PFSK-1 (cell line): ENCODE measurements at regions not wholly inside any gene's neighbourhood (a gene's known extent, or its start where the extent isn't known, plus 50 kb on each side); places are given as distances from the start of the nearest gene placed in this dataset.

Experiments used
- FOXP2 ChIP-seq: optimal IDR thresholded peaks from 2 replicates; pipeline ENCODE3; 2011; ENCODE audit warnings: borderline replicate concordance, control low read depth, inconsistent platforms; ENCODE audit not compliant: insufficient read depth; ENCODE audit errors: extremely low read length, extremely low read depth
- POLR2AphosphoS5 ChIP-seq: IDR thresholded peaks from 2 replicates; pipeline ENCODE4 v1.6.1; 2012; ENCODE audit warnings: low read depth, mild to moderate bottlenecking, control low read depth, low read length, moderate library complexity
- SIN3A ChIP-seq: IDR thresholded peaks from 2 replicates; pipeline ENCODE4 v1.6.1; 2012; ENCODE audit warnings: mild to moderate bottlenecking, low read length, moderate library complexity, borderline replicate concordance; ENCODE audit not compliant: insufficient read depth
- TAF1 ChIP-seq: IDR thresholded peaks from 2 replicates; pipeline ENCODE4 v1.6.1; 2012; ENCODE audit warnings: low read length, control low read depth, borderline replicate concordance; ENCODE audit not compliant: insufficient read depth
- TF ChIP-seq, protein P1 (sequence below), 2 experiments: IDR thresholded peaks; 2 replicates each; pipeline versions ENCODE4 v1.6.1 to v1.8.0; 2011 to 2012; ENCODE audit warnings: low read depth in 2 of 2, low read length in 2 of 2, control low read depth in 1 of 2, inconsistent platforms in 1 of 2, mild to moderate bottlenecking in 1 of 2, moderate library complexity in 1 of 2; ENCODE audit not compliant: insufficient read depth in 1 of 2

DNA sequence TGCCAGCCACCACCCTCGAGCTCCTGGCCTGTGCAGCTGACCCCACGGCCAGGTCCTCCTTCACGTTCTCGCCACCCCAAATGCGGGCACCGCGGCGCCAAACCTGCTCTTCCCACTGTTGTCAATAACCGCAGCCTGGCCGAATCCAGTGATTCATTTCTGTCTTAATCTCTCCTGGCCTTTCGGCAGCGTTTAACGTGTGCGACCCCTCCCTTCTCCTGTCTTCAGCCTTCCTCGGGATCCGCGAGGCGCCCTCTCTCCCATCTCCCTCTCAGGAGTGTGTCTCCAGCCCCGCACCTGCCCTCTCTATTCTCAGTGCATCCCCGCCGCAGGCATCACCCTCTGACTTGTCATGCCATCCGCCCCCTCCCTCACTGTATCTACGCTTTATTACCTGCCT is 91.4 kb downstream of the THBS2 start:
- TF ChIP-seq SIN3A (no peak), POLR2AphosphoS5 (no peak), FOXP2 (no peak), TAF1 (no peak)
- TF ChIP-seq, protein P1, sequence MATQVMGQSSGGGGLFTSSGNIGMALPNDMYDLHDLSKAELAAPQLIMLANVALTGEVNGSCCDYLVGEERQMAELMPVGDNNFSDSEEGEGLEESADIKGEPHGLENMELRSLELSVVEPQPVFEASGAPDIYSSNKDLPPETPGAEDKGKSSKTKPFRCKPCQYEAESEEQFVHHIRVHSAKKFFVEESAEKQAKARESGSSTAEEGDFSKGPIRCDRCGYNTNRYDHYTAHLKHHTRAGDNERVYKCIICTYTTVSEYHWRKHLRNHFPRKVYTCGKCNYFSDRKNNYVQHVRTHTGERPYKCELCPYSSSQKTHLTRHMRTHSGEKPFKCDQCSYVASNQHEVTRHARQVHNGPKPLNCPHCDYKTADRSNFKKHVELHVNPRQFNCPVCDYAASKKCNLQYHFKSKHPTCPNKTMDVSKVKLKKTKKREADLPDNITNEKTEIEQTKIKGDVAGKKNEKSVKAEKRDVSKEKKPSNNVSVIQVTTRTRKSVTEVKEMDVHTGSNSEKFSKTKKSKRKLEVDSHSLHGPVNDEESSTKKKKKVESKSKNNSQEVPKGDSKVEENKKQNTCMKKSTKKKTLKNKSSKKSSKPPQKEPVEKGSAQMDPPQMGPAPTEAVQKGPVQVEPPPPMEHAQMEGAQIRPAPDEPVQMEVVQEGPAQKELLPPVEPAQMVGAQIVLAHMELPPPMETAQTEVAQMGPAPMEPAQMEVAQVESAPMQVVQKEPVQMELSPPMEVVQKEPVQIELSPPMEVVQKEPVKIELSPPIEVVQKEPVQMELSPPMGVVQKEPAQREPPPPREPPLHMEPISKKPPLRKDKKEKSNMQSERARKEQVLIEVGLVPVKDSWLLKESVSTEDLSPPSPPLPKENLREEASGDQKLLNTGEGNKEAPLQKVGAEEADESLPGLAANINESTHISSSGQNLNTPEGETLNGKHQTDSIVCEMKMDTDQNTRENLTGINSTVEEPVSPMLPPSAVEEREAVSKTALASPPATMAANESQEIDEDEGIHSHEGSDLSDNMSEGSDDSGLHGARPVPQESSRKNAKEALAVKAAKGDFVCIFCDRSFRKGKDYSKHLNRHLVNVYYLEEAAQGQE (IDR thresholded peaks at IDR 0.05; ENCODE audit: insufficient read depth in 1 of 2, low read depth in 2 of 2, low read length in 2 of 2) = no peak

DNA sequence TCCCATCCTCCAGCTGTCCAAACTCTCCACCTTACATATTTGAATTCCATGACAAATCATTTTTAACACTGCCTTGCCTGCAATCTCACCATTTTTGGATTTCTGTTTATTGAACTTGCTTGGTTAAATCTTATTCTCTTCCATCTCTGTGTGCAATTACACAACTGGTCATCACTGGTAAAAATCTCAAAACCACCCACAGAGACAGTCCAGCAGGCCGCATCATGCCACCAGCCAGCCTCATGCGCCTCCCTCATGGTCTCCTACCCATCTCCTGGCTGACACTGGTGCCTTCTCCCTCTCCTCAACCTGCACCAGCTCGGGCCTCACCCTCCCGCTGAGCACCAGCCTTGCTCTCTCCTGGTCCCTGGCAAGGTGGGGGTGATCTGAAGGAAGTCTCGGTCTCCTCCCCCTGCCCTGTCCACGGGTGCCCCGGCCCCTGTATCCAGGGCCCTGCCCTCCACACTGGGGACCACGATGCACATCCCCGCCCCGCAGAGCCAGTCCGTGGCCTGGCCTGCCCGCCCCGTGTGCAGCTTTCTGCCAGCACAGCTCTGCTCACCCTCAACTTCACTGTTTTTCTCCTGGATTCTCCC is 92.0 kb downstream of the THBS2 start:
- no peak for TF ChIP-seq TAF1
- TF ChIP-seq FOXP2 = no peak
- TF ChIP-seq POLR2AphosphoS5 = no peak
- TF ChIP-seq, protein P1 (IDR thresholded peaks at IDR 0.05; ENCODE audit: insufficient read depth in 1 of 2, low read depth in 2 of 2, low read length in 2 of 2) = no peak
- TF ChIP-seq SIN3A = no peak

DNA sequence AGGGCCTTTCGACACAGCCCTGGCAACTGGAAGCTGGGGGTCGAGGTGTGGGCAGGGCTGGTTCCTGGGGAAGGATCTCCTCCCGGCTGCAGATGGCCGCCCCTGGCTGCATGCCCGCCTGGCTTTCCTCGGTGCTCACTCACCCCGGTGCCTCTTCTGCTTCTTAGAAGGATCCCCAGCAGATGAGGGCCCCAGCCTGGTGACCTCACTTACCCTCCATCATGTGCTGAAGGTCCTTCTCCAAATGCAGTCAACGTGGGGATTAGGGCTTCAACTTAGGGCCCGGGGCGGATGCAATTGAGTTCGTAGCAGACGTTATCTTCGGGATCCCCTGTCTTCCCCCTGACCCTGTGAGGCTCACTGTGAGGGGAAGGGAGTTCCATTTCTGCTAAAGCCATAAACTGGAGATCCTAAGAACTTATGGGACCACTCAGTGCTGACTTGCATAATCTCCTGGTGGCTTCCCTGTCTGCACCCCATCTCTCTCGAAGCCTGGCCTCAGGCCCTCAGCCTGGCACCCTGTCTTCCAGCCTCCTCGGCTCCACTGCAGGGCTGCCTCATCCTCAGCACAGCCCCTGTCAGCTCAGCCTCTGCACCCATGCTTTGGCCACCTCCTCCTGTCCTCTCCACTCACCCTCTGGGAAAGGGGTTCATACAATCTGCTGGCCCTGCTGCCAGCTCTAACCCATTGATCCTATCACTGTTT is 92.6 kb downstream of the THBS2 start:
- TF ChIP-seq POLR2AphosphoS5 (no peak), TAF1 (no peak), SIN3A (no peak), FOXP2 (no peak)
- TF ChIP-seq, protein P1 (IDR thresholded peaks at IDR 0.05; ENCODE audit: insufficient read depth in 1 of 2, low read depth in 2 of 2, low read length in 2 of 2) = no peak

DNA sequence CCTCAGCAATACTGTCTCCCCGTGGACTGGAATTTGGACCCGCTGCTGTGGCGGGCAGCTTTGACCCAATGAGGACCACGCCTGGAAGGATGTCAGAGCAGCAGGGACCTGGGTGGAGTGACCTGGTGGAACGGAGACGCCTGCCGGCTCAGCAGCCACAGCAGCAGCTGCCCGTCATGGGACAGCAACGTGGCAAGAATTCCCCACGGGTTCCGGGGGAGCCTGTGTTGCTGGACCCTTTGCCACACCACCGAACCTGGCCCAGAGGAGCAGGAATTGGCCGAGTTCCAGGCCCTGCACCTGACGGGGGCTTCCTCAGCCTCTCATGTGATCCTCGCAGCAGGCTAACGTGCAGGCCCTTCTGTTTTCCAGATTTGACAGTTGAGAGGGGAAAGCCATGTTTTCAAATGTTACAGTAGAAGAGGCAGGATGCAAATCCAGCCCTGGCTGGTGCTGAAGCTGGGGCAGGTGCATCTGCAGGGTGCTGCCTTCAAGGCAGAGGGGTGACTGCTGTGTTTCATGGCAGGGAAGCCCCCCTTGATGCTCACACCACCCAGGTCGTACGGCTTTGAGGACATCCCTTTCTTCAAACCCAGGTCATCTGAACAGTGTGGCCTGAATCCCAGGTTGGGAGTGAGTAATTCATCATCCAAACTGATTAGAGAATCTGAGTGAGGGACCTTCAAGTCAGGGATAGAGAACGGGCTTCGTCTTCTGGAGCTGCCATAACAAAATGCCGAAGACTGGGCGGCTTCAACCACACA is 93.4 kb downstream of the THBS2 start:
- TF ChIP-seq, protein P1 (IDR thresholded peaks at IDR 0.05; ENCODE audit: insufficient read depth in 1 of 2, low read depth in 2 of 2, low read length in 2 of 2) = no peak
- TF ChIP-seq SIN3A (no peak), TAF1 (no peak)
